ENCODE measurements at regions not wholly inside any gene's neighbourhood (a gene's known extent, or its start where the extent isn't known, plus 50 kb on each side); places are given as distances from the start of the nearest gene placed in this dataset.

- no peaks in the 10 kb centered on the region for H3K9me2 ChIP-seq (replicated peaks; ENCODE audit: insufficient read depth)
- DNase-seq (ENCODE audit: low spot score): no peak
- no peaks in the 10 kb centered on the region for H3K36me3 ChIP-seq (replicated peaks; ENCODE audit: insufficient read depth, low read depth)
- TF ChIP-seq EZH2phosphoT487 (IDR thresholded peaks at IDR 0.05; ENCODE audit: low read depth, severe bottlenecking, unreplicated experiment): no peak
- no peak for TF ChIP-seq EZH2 (IDR thresholded peaks at IDR 0.05; ENCODE audit: borderline replicate concordance)
- TF ChIP-seq, protein P1, sequence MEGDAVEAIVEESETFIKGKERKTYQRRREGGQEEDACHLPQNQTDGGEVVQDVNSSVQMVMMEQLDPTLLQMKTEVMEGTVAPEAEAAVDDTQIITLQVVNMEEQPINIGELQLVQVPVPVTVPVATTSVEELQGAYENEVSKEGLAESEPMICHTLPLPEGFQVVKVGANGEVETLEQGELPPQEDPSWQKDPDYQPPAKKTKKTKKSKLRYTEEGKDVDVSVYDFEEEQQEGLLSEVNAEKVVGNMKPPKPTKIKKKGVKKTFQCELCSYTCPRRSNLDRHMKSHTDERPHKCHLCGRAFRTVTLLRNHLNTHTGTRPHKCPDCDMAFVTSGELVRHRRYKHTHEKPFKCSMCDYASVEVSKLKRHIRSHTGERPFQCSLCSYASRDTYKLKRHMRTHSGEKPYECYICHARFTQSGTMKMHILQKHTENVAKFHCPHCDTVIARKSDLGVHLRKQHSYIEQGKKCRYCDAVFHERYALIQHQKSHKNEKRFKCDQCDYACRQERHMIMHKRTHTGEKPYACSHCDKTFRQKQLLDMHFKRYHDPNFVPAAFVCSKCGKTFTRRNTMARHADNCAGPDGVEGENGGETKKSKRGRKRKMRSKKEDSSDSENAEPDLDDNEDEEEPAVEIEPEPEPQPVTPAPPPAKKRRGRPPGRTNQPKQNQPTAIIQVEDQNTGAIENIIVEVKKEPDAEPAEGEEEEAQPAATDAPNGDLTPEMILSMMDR (IDR thresholded peaks at IDR 0.05; ENCODE audit: poor library complexity): no peak
- no peaks in the 10 kb centered on the region for H4K20me1 ChIP-seq (ENCODE audit: insufficient read depth, poor library complexity, severe bottlenecking)
- no peak overlapping the region for H3K4me3 ChIP-seq
- peaks cover 15% of the 10 kb centered on the region for H3K4me1 ChIP-seq (ENCODE audit: insufficient read depth)
- no peak overlapping the region for H2AFZ ChIP-seq
- H3K79me2 ChIP-seq: no peaks in the 10 kb centered on the region
- H3K27me3 ChIP-seq: no peaks in the 10 kb centered on the region
- peaks cover 10% of the 10 kb centered on the region for H3K9me3 ChIP-seq (ENCODE audit: low read depth)
- H3K27ac ChIP-seq: no peak overlapping the region
- WGBS (ENCODE audit: low lambda C conversion rate, missing lambda C conversion rate): 85% methylated on average over 3 of the region's 3 CpGs
- H3K4me2 ChIP-seq: no peak overlapping the region
Measured at GRCh38 chr2:191481305-191482070, 196.4 kb upstream of the NABP1 start.

DNA sequence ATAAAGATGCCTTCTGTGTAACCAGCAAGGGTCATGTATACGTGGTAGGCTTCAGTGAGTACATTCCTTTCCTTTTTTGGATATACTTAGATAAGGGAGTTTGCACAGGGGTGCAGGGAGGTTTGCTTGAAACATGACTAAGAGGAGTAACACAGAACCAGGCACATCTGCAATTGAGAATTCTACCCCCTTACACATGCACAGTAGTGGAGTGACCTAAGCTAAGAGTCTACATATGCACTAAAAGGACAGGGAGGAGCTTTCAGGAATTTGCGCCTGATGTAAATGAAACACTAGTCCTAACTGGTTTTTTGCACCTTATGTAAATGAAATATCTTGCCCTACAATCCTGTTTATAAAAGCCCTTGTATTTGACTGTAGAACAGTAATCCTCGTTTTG is 194.8 kb upstream of the NABP1 start:
- H3K4me1 ChIP-seq (ENCODE audit: insufficient read depth): peaks cover 15% of the 10 kb centered on the region
- no peaks in the 10 kb centered on the region for H4K20me1 ChIP-seq (ENCODE audit: insufficient read depth, poor library complexity, severe bottlenecking)
- H3K9me3 ChIP-seq (ENCODE audit: low read depth): peaks cover 10% of the 10 kb centered on the region
- no peaks in the 10 kb centered on the region for H3K27me3 ChIP-seq
- 58% methylated on average over 3 of the region's 3 CpGs for WGBS (ENCODE audit: low lambda C conversion rate, missing lambda C conversion rate)
- TF ChIP-seq EZH2phosphoT487 (IDR thresholded peaks at IDR 0.05; ENCODE audit: low read depth, severe bottlenecking, unreplicated experiment) (no peak), EZH2 (IDR thresholded peaks at IDR 0.05; ENCODE audit: borderline replicate concordance) (no peak)
- TF ChIP-seq, protein P1 (IDR thresholded peaks at IDR 0.05; ENCODE audit: poor library complexity): no peak
- H3K36me3 ChIP-seq (replicated peaks; ENCODE audit: insufficient read depth, low read depth): no peaks in the 10 kb centered on the region
- H3K9me2 ChIP-seq (replicated peaks; ENCODE audit: insufficient read depth): no peaks in the 10 kb centered on the region
- no peak overlapping the region for H2AFZ ChIP-seq
- DNase-seq (ENCODE audit: low spot score): no peak
- no peak overlapping the region for H3K4me3 ChIP-seq
- H3K79me2 ChIP-seq: no peaks in the 10 kb centered on the region
- H3K27ac ChIP-seq: peak overlapping the region; percentile 65
- H3K4me2 ChIP-seq: no peak overlapping the region

DNA sequence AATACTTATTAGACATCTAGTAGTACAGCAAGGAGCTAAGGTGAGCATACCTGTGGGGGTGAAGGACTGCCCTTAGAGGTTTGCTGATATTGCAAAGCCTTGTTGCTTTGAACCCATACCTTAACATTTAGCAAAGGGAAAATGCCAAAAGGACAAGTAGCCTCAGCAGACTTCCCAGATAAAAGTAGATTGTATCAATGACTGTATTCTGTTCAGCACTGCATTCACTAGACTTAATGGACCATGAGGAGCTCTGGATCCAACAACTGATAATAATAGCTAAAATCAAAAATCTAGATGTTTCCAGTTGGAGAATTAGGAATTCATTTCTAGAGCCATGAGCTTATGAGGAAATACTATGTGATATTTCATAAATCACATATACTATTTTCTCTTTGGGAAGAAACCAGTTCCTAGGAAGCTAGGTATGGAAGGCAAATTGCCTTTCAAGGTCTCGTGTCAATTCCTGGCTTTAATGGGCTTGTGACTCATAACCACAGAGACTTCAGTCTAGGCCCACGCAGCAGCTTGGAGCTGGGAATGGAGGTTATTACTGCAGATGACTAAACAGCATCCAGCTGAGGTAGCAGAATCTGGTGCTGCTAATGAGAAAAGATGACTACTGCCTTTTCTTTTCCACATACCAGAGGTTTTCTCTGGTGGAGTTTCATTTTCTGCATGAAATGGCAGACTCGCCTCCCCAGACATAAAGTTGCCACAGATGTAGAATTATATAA is 191.2 kb upstream of the NABP1 start:
- TF ChIP-seq EZH2 (IDR thresholded peaks at IDR 0.05; ENCODE audit: borderline replicate concordance) (no peak), EZH2phosphoT487 (IDR thresholded peaks at IDR 0.05; ENCODE audit: low read depth, severe bottlenecking, unreplicated experiment) (no peak)
- TF ChIP-seq, protein P1 (IDR thresholded peaks at IDR 0.05; ENCODE audit: poor library complexity): no peak
- Histone ChIP-seq H4K20me1 (ENCODE audit: insufficient read depth, poor library complexity, severe bottlenecking) (no peaks in the 10 kb centered on the region), H3K79me2 (no peaks in the 10 kb centered on the region), H3K9me2 (replicated peaks; ENCODE audit: insufficient read depth) (no peaks in the 10 kb centered on the region), H3K4me3 (no peak overlapping the region), H3K4me2 (no peak overlapping the region), H2AFZ (no peak overlapping the region), H3K27ac (peak overlapping the region; percentile 65), H3K36me3 (replicated peaks; ENCODE audit: insufficient read depth, low read depth) (no peaks in the 10 kb centered on the region), H3K4me1 (ENCODE audit: insufficient read depth) (peaks cover 8% of the 10 kb centered on the region), H3K27me3 (no peaks in the 10 kb centered on the region), H3K9me3 (ENCODE audit: low read depth) (peaks cover 1% of the 10 kb centered on the region)
- peak; percentile 71 for DNase-seq (ENCODE audit: low spot score)
- 54% methylated on average over 3 of the region's 3 CpGs for WGBS (ENCODE audit: low lambda C conversion rate, missing lambda C conversion rate)

All from hepatocyte (in vitro differentiated cells).